Liver (tissue), 8 donors: ENCODE measurements at regions not wholly inside any gene's neighbourhood (a gene's known extent, or its start where the extent isn't known, plus 50 kb on each side); places are given as distances from the start of the nearest gene placed in this dataset.

Experiments used
- DNase-seq: peaks from one replicate; pipeline ENCODE4 v3.0.0-alpha.2; 2017; ENCODE audit warnings: low spot score
- H3K27ac ChIP-seq, 2 donors: one replicate each; pipeline ENCODE4 v1.7.0; 2013; ENCODE audit warnings: inconsistent platforms in 2 of 2, low read length in 2 of 2, control low read depth in 1 of 2, low read depth in 1 of 2, mild to moderate bottlenecking in 1 of 2
- H3K27me3 ChIP-seq, 4 donors: one replicate each; pipeline versions ENCODE4 v1.6.1 to v1.7.0; 2013; ENCODE audit warnings: low read length in 3 of 4, inconsistent platforms in 1 of 4, mild to moderate bottlenecking in 1 of 4, moderate library complexity in 1 of 4; ENCODE audit not compliant: control insufficient read depth in 4 of 4, insufficient read depth in 4 of 4
- H3K36me3 ChIP-seq, 4 donors: one replicate each; pipeline versions ENCODE4 v1.6.1 to v1.7.0; 2013; ENCODE audit warnings: low read length in 3 of 4, mild to moderate bottlenecking in 3 of 4, low read depth in 1 of 4, moderate library complexity in 1 of 4; ENCODE audit not compliant: control insufficient read depth in 4 of 4, insufficient read depth in 3 of 4
- H3K4me1 ChIP-seq, 4 donors: one replicate each; pipeline versions ENCODE4 v1.6.1 to v1.7.0; 2013; ENCODE audit warnings: low read length in 3 of 4, mild to moderate bottlenecking in 3 of 4, moderate library complexity in 1 of 4; ENCODE audit not compliant: control insufficient read depth in 4 of 4, insufficient read depth in 4 of 4
- H3K4me3 ChIP-seq, 3 donors: one replicate each; pipeline versions ENCODE4 v1.6.1 to v1.7.0; 2013; ENCODE audit warnings: low read length in 3 of 3, control low read depth in 1 of 3, low read depth in 1 of 3, mild to moderate bottlenecking in 1 of 3
- H3K9ac ChIP-seq, 2 donors: one replicate each; pipeline ENCODE4 v1.7.0; 2013; ENCODE audit warnings: low read length in 2 of 2, mild to moderate bottlenecking in 2 of 2, moderate library complexity in 2 of 2, control low read depth in 1 of 2, low read depth in 1 of 2
- H3K9me3 ChIP-seq, 4 donors: one replicate each; pipeline versions ENCODE4 v1.6.1 to v1.7.0; 2013; ENCODE audit warnings: low read length in 3 of 4; ENCODE audit not compliant: control insufficient read depth in 4 of 4
- ATF3 ChIP-seq: IDR thresholded peaks from 2 replicates; pipeline ENCODE4 v1.6.1; 2016; ENCODE audit warnings: antibody characterized with exemption
- EGR1 ChIP-seq, 2 donors: IDR thresholded peaks; 2 replicates each; pipeline ENCODE4 v1.6.1; 2016 to 2018; ENCODE audit warnings: antibody characterized with exemption in 2 of 2, low read depth in 2 of 2
- FOXA1 ChIP-seq: IDR thresholded peaks from 2 replicates; pipeline ENCODE4 v1.6.1; 2016; ENCODE audit warnings: antibody characterized with exemption
- FOXA2 ChIP-seq: IDR thresholded peaks from 2 replicates; pipeline ENCODE4 v1.6.1; 2016; ENCODE audit warnings: antibody characterized with exemption
- GABPA ChIP-seq, 2 donors: IDR thresholded peaks in 1 of 2; conservative IDR thresholded peaks in 1 of 2; 2 replicates each; pipeline ENCODE4 v1.6.1; 2016; ENCODE audit warnings: antibody characterized with exemption in 2 of 2, mild to moderate bottlenecking in 1 of 2, moderate library complexity in 1 of 2
- HNF4A ChIP-seq, 2 donors: conservative IDR thresholded peaks; 2 replicates each; pipeline ENCODE4 v1.6.1; 2016; ENCODE audit warnings: antibody characterized with exemption in 2 of 2, mild to moderate bottlenecking in 2 of 2
- HNF4G ChIP-seq: IDR thresholded peaks from 2 replicates; pipeline ENCODE4 v1.6.1; 2016; ENCODE audit warnings: antibody characterized with exemption
- JUND ChIP-seq, 2 donors: IDR thresholded peaks; 2 replicates each; pipeline ENCODE4 v1.6.1; 2016; ENCODE audit warnings: antibody characterized with exemption in 2 of 2
- MAX ChIP-seq: IDR thresholded peaks from 2 replicates; pipeline ENCODE4 v1.6.1; 2016; ENCODE audit warnings: antibody characterized with exemption
- NR2F2 ChIP-seq: IDR thresholded peaks from 2 replicates; pipeline ENCODE4 v1.6.1; 2016; ENCODE audit warnings: antibody characterized with exemption
- RAD21 ChIP-seq, 2 donors: IDR thresholded peaks; 2 replicates each; pipeline ENCODE4 v1.6.1; 2016; ENCODE audit warnings: antibody characterized with exemption in 2 of 2, mild to moderate bottlenecking in 2 of 2
- REST ChIP-seq: IDR thresholded peaks from 2 replicates; pipeline ENCODE4 v1.6.1; 2016; ENCODE audit warnings: antibody characterized with exemption, mild to moderate bottlenecking
- RXRA ChIP-seq, 2 donors: IDR thresholded peaks; 2 replicates each; pipeline ENCODE4 v1.6.1; 2017 to 2018; ENCODE audit warnings: antibody characterized with exemption in 2 of 2, mild to moderate bottlenecking in 1 of 2
- SP1 ChIP-seq: IDR thresholded peaks from 2 replicates; pipeline ENCODE4 v1.6.1; 2018; ENCODE audit warnings: antibody characterized with exemption, mild to moderate bottlenecking
- TAF1 ChIP-seq: conservative IDR thresholded peaks from 2 replicates; pipeline ENCODE4 v1.6.1; 2016; ENCODE audit warnings: antibody characterized with exemption, mild to moderate bottlenecking
- YY1 ChIP-seq: IDR thresholded peaks from 2 replicates; pipeline ENCODE4 v1.6.1; 2016; ENCODE audit warnings: antibody characterized with exemption, mild to moderate bottlenecking
- ZBTB33 ChIP-seq: IDR thresholded peaks from 2 replicates; pipeline ENCODE4 v1.6.1; 2016; ENCODE audit warnings: antibody characterized with exemption
- WGBS: extraction: QIAGEN DNeasy Blood & Tissue Kit; methylation state at CpG from one replicate; pipeline ENCODE4 v1.1.7; 2013; 5-methylcytosine and 5-hydroxymethylcytosine counted together
- TF ChIP-seq, protein P1 (sequence below): fragments of 150-350 bp; IDR thresholded peaks from 2 replicates; pipeline ENCODE4 v1.5.1; 2017; ENCODE audit warnings: improper control_type of control experiment, low read depth, low read length; ENCODE audit not compliant: missing input control
- donor health status: healthy.
- donor health status: healthy.
- donor health status: healthy.
- donor health status: healthy.
- donor health status: healthy.

DNA sequence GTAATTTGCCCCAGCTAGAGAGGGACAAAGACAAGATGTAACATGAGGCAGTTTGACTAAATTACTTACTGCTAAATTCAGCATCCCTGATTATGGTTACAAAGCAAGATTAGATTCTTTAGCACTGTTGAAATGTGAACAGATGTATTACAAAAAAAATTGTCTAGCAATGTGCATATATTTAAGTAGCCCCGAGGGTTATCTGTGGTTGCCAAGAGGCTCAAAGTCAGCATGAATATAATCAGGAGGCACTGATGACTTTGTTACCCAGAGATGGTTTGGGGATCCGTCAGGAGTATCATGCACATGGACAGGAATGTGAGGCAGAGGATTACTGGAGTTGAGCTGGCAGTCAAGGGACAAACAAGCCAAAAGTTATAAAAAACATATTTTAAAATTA lies 356.9 kb upstream of the CCDC196 start (continued):
- TF ChIP-seq YY1 = no peak
- TF ChIP-seq EGR1 (IDR thresholded peaks at IDR 0.05; ENCODE audit: low read depth in 2 of 2) = no peak
- TF ChIP-seq, protein P1, sequence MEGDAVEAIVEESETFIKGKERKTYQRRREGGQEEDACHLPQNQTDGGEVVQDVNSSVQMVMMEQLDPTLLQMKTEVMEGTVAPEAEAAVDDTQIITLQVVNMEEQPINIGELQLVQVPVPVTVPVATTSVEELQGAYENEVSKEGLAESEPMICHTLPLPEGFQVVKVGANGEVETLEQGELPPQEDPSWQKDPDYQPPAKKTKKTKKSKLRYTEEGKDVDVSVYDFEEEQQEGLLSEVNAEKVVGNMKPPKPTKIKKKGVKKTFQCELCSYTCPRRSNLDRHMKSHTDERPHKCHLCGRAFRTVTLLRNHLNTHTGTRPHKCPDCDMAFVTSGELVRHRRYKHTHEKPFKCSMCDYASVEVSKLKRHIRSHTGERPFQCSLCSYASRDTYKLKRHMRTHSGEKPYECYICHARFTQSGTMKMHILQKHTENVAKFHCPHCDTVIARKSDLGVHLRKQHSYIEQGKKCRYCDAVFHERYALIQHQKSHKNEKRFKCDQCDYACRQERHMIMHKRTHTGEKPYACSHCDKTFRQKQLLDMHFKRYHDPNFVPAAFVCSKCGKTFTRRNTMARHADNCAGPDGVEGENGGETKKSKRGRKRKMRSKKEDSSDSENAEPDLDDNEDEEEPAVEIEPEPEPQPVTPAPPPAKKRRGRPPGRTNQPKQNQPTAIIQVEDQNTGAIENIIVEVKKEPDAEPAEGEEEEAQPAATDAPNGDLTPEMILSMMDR = no peak
- no peak for TF ChIP-seq RXRA (IDR thresholded peaks at IDR 0.05)
- no peak for TF ChIP-seq NR2F2
- no peak for TF ChIP-seq SP1

GRCh38 chr14:66131111-66131510 lies 355.1 kb upstream of the CCDC196 start:
- no peak for DNase-seq
- TF ChIP-seq SP1 = no peak
- no peak for TF ChIP-seq RAD21 (IDR thresholded peaks at IDR 0.05)
- TF ChIP-seq YY1 = no peak
- no peak for TF ChIP-seq JUND (IDR thresholded peaks at IDR 0.05)
- no peak for TF ChIP-seq MAX
- no peak for TF ChIP-seq EGR1 (IDR thresholded peaks at IDR 0.05; ENCODE audit: low read depth in 2 of 2)
- TF ChIP-seq FOXA1 = no peak
- Histone ChIP-seq H3K27me3 (no peaks in the 10 kb centered on the region), H3K9ac (no peak overlapping the region), H3K4me1 (no peaks in the 10 kb centered on the region), H3K27ac (no peak overlapping the region), H3K36me3 (no peaks in the 10 kb centered on the region), H3K9me3 (no peaks in the 10 kb centered on the region), H3K4me3 (no peak overlapping the region)
- WGBS = 72% methylated on average over 4 of the region's 4 CpGs

GRCh38 chr14:66133666-66134065 lies 352.5 kb upstream of the CCDC196 start:
- DNase-seq = no peak
- H3K9ac ChIP-seq = no peak overlapping the region
- H3K36me3 ChIP-seq = no peaks in the 10 kb centered on the region
- H3K27me3 ChIP-seq = no peaks in the 10 kb centered on the region
- H3K27ac ChIP-seq = no peak overlapping the region
- TF ChIP-seq GABPA (IDR thresholded peaks at IDR 0.05 in 1 of 2, conservative IDR thresholded peaks at IDR 0.05 in 1 of 2) = no peak
- no peak for TF ChIP-seq NR2F2
- no peak for TF ChIP-seq FOXA2
- TF ChIP-seq EGR1 (IDR thresholded peaks at IDR 0.05; ENCODE audit: low read depth in 2 of 2) = no peak
- TF ChIP-seq RXRA (IDR thresholded peaks at IDR 0.05) = no peak
- TF ChIP-seq RAD21 (IDR thresholded peaks at IDR 0.05) = no peak
- no peak for TF ChIP-seq REST
- no peak for TF ChIP-seq SP1
- no peak for TF ChIP-seq ATF3
- no peak for TF ChIP-seq YY1
- no peak for TF ChIP-seq HNF4G
- TF ChIP-seq ZBTB33 = no peak
- no peak for TF ChIP-seq FOXA1
- no peak for TF ChIP-seq HNF4A (conservative IDR thresholded peaks at IDR 0.05)
- TF ChIP-seq JUND (IDR thresholded peaks at IDR 0.05) = no peak
- no peak for TF ChIP-seq TAF1
- H3K9me3 ChIP-seq = no peaks in the 10 kb centered on the region
- no peak overlapping the region for H3K4me3 ChIP-seq
- H3K4me1 ChIP-seq = no peaks in the 10 kb centered on the region
